ENCODE measurements at regions not wholly inside any gene's neighbourhood (a gene's known extent, or its start where the extent isn't known, plus 50 kb on each side); places are given as distances from the start of the nearest gene placed in this dataset.

- Histone ChIP-seq H2AFZ (ENCODE audit: low read depth) (no peak overlapping the region), H3K36me3 (replicated peaks in 1 of 2; ENCODE audit: control insufficient read depth in 1 of 2, insufficient read depth in 2 of 2, low read length in 1 of 2) (no peaks in the 10 kb centered on the region), H3K9me2 (no peaks in the 10 kb centered on the region), H3K79me2 (ENCODE audit: insufficient read depth) (no peaks in the 10 kb centered on the region), H3K27me3 (ENCODE audit: insufficient read depth) (no peaks in the 10 kb centered on the region), H3K9me3 (no peaks in the 10 kb centered on the region), H3K9ac (no peak overlapping the region), H3K4me3 (ENCODE audit: low read depth in 2 of 2, low read length in 1 of 2) (no peak overlapping the region), H3K4me2 (no peak overlapping the region), H3F3A (replicated peaks; ENCODE audit: insufficient read depth) (no peaks in the 10 kb centered on the region), H3K4me1 (ENCODE audit: control insufficient read depth in 1 of 2, insufficient read depth in 2 of 2, low read depth in 1 of 2, low read length in 1 of 2) (no peaks in the 10 kb centered on the region), H3K27ac (ENCODE audit: low read depth in 2 of 2, low read length in 1 of 2) (no peak overlapping the region), H4K20me1 (ENCODE audit: insufficient read depth) (no peaks in the 10 kb centered on the region)
- ChIA-PET CTCF (no interaction called here), POLR2A (no interaction called here)
- TF ChIP-seq FOXM1 (IDR thresholded peaks at IDR 0.05; ENCODE audit: low read depth) (no peak), MEF2A (IDR thresholded peaks at IDR 0.05; ENCODE audit: borderline replicate concordance, low read depth) (no peak), FOXJ3 (CRISPR knock-in tag; IDR thresholded peaks at IDR 0.05) (no peak), RCOR1 (IDR thresholded peaks at IDR 0.05; ENCODE audit: low read length) (no peak), NRF1 (IDR thresholded peaks at IDR 0.05; ENCODE audit: low read depth, low read length) (no peak), USF1 (IDR thresholded peaks at IDR 0.05; ENCODE audit: borderline replicate concordance, low read depth) (no peak)
- 14% methylated on average over 4 of the region's 4 CpGs for WGBS (ENCODE audit: low lambda C conversion rate)
- DNase-seq: no peak
Observed at GRCh38 chr3:164450276-164450905, 627.9 kb downstream of the SI start.

DNA sequence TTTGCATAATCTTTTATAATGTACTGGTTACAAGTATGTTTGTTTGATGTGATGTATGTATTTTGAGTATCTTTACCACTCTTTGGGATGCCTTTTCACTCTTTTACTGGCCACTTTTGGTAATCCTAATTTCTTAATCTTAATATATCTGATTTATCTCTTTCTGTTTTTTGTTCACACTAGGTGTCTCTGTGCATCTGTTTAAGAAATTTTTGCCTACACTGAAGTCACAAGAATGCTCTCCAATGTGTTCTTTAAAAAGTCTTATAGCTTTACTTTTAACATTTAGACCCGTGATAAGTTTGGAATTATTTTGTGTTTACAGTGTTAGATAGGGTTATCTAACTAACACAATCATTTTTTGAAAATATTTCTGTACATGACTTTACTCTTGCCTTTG is 659.1 kb downstream of the SI start:
- Histone ChIP-seq H3K9ac (no peak overlapping the region), H3K9me2 (no peaks in the 10 kb centered on the region), H3F3A (replicated peaks; ENCODE audit: insufficient read depth) (no peaks in the 10 kb centered on the region), H3K36me3 (replicated peaks in 1 of 2; ENCODE audit: control insufficient read depth in 1 of 2, insufficient read depth in 2 of 2, low read length in 1 of 2) (no peaks in the 10 kb centered on the region), H3K27me3 (ENCODE audit: insufficient read depth) (no peaks in the 10 kb centered on the region), H3K27ac (ENCODE audit: low read depth in 2 of 2, low read length in 1 of 2) (no peak overlapping the region), H3K4me3 (ENCODE audit: low read depth in 2 of 2, low read length in 1 of 2) (no peak overlapping the region), H2AFZ (ENCODE audit: low read depth) (no peak overlapping the region), H3K9me3 (no peaks in the 10 kb centered on the region), H3K4me2 (no peak overlapping the region), H4K20me1 (ENCODE audit: insufficient read depth) (no peaks in the 10 kb centered on the region), H3K4me1 (ENCODE audit: control insufficient read depth in 1 of 2, insufficient read depth in 2 of 2, low read depth in 1 of 2, low read length in 1 of 2) (no peaks in the 10 kb centered on the region; a peak in 1 of 4 replicates), H3K79me2 (ENCODE audit: insufficient read depth) (no peaks in the 10 kb centered on the region)
- no peak for DNase-seq
- ChIA-PET CTCF (interaction anchor here (0.6 kb wide), 1 partner anchor 10 kb away, joined by 4 read pairs; no protein-coding TSS in a partner anchor), POLR2A (no interaction called here)
- TF ChIP-seq TCF12 (IDR thresholded peaks at IDR 0.05) (no peak), ZBTB33 (IDR thresholded peaks at IDR 0.05; ENCODE audit: borderline replicate concordance, low read depth) (no peak), USF1 (IDR thresholded peaks at IDR 0.05; ENCODE audit: borderline replicate concordance, low read depth) (no peak), SIN3A (IDR thresholded peaks at IDR 0.05; ENCODE audit: borderline replicate concordance, low read depth, low read length) (no peak), RFX5 (IDR thresholded peaks at IDR 0.05; ENCODE audit: low read length) (no peak), JUND (IDR thresholded peaks at IDR 0.05) (no peak), ELF1 (IDR thresholded peaks at IDR 0.05) (no peak), EZH2phosphoT487 (IDR thresholded peaks at IDR 0.05; ENCODE audit: borderline replicate concordance, low read depth) (no peak), TEAD4 (IDR thresholded peaks at IDR 0.05; ENCODE audit: borderline replicate concordance, insufficient read depth) (no peak), CHD2 (IDR thresholded peaks at IDR 0.05; ENCODE audit: low read length, partially characterized antibody) (no peak), NRF1 (IDR thresholded peaks at IDR 0.05; ENCODE audit: low read depth, low read length) (no peak), NFIC (IDR thresholded peaks at IDR 0.05; ENCODE audit: borderline replicate concordance) (no peak), TAF1 (IDR thresholded peaks at IDR 0.05; ENCODE audit: borderline replicate concordance, low read depth, low read length) (no peak), IRF3 (IDR thresholded peaks at IDR 0.05; ENCODE audit: low read depth, low read length) (no peak), FOXJ3 (CRISPR knock-in tag; IDR thresholded peaks at IDR 0.05) (no peak), RXRA (IDR thresholded peaks at IDR 0.05; ENCODE audit: borderline replicate concordance, low read depth) (no peak)
- TF ChIP-seq, protein P1, sequence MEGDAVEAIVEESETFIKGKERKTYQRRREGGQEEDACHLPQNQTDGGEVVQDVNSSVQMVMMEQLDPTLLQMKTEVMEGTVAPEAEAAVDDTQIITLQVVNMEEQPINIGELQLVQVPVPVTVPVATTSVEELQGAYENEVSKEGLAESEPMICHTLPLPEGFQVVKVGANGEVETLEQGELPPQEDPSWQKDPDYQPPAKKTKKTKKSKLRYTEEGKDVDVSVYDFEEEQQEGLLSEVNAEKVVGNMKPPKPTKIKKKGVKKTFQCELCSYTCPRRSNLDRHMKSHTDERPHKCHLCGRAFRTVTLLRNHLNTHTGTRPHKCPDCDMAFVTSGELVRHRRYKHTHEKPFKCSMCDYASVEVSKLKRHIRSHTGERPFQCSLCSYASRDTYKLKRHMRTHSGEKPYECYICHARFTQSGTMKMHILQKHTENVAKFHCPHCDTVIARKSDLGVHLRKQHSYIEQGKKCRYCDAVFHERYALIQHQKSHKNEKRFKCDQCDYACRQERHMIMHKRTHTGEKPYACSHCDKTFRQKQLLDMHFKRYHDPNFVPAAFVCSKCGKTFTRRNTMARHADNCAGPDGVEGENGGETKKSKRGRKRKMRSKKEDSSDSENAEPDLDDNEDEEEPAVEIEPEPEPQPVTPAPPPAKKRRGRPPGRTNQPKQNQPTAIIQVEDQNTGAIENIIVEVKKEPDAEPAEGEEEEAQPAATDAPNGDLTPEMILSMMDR (IDR thresholded peaks at IDR 0.05): no peak
- 5% methylated on average over 1 of the region's 1 CpG for WGBS (ENCODE audit: low lambda C conversion rate)

All from SK-N-SH (cell line).